HG03565 (cell line): ENCODE measurements at regions not wholly inside any gene's neighbourhood (a gene's known extent, or its start where the extent isn't known, plus 50 kb on each side); places are given as distances from the start of the nearest gene placed in this dataset.

Source experiments
- ATAC-seq: cut with Tn5 transposase; IDR thresholded peaks from one replicate; pipeline ENCODE4 v1.9.1; 2021; ENCODE audit warnings: mild to moderate bottlenecking, moderate library complexity; ENCODE audit not compliant: unreplicated experiment

DNA sequence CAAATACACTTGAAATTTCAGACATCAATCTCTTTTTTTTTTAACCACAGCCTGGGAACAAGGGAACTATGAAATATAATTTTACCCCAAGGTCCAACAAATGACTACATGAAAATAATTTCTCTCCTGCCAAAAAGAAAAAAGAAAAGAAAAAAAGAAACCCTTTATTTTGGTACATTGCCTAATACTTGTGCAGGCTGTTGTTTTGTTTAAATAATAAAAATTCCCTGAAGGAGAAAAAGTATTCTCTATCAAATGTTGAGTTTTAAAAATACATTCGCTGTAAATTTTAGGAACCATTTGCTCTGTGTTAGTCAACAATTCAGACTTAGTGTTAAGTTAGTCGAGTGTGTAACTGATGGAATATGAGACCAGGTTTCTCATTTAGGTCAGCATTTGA, 155.4 kb downstream of the PRDM6 start:
- ATAC-seq = no peak
